Lower lobe of right lung (tissue), 2 donors: ENCODE measurements at regions not wholly inside any gene's neighbourhood (a gene's known extent, or its start where the extent isn't known, plus 50 kb on each side); places are given as distances from the start of the nearest gene placed in this dataset.

Experiments
- ATAC-seq, 2 donors: fragments of 200-7000 bp; cut with Tn5 transposase; one replicate each; pipeline ENCODE4 v1.9.1; 2020 to 2022; ENCODE audit warnings: mild to moderate bottlenecking in 2 of 2, moderate library complexity in 2 of 2
- DNase-seq: peaks from one replicate; pipeline ENCODE4 v3.0.0-alpha.2; 2020
- H3K27ac ChIP-seq: fragments of 200-600 bp; one replicate; pipeline ENCODE4 v1.8.0; 2022
- H3K27me3 ChIP-seq: fragments of 200-600 bp; one replicate; pipeline ENCODE4 v1.8.0; 2022; ENCODE audit warnings: low read depth
- H3K36me3 ChIP-seq: fragments of 200-600 bp; one replicate; pipeline ENCODE4 v1.8.0; 2022; ENCODE audit warnings: mild to moderate bottlenecking
- H3K4me1 ChIP-seq: fragments of 200-600 bp; one replicate; pipeline ENCODE4 v1.8.0; 2022
- H3K4me3 ChIP-seq: fragments of 200-600 bp; one replicate; pipeline ENCODE4 v1.8.0; 2022; ENCODE audit warnings: mild to moderate bottlenecking
- H3K9me3 ChIP-seq: fragments of 200-600 bp; one replicate; pipeline ENCODE4 v1.8.0; 2022
- intact Hi-C: fragments of 100-400 bp; cut with DNase I; formaldehyde crosslinking; loops from one replicate; pipeline ENCODE4 v1.11.0; 2022
- TF ChIP-seq, protein P1 (sequence below): fragments of 200-600 bp; IDR thresholded peaks from one replicate; pipeline ENCODE4 v1.8.0; 2022; ENCODE audit warnings: antibody characterized with exemption, mild to moderate bottlenecking
- donor health status: DM: no; HTN: yes; CAD: no; lungs with severe emphysema.

DNA sequence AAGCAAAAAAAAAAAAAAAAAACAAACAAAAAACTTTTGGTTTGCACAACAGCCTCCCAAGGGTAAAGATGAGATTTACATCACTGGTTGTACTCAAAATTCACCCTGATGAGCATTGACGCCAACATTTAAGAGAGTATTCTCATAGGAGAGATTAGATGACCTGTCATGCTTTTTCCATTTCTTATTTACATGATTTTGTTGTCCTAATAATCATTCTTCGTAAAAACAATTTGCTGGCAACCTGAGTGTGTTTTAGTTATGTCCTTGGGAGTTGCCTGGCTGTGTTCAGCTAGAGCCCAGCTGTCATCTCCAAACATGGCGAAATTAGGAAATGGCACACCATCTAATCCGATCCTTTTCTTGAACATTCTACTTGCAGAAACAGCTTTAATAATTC is 186.4 kb upstream of the MRPS30 start:
- Histone ChIP-seq H3K36me3 (no peaks in the 10 kb centered on the region), H3K4me3 (no peak overlapping the region), H3K9me3 (no peaks in the 10 kb centered on the region), H3K27ac (no peak overlapping the region), H3K4me1 (no peaks in the 10 kb centered on the region), H3K27me3 (no peaks in the 10 kb centered on the region)
- no peak for DNase-seq
- no peak for ATAC-seq
- intact Hi-C loops: no loop called here
- TF ChIP-seq, protein P1, sequence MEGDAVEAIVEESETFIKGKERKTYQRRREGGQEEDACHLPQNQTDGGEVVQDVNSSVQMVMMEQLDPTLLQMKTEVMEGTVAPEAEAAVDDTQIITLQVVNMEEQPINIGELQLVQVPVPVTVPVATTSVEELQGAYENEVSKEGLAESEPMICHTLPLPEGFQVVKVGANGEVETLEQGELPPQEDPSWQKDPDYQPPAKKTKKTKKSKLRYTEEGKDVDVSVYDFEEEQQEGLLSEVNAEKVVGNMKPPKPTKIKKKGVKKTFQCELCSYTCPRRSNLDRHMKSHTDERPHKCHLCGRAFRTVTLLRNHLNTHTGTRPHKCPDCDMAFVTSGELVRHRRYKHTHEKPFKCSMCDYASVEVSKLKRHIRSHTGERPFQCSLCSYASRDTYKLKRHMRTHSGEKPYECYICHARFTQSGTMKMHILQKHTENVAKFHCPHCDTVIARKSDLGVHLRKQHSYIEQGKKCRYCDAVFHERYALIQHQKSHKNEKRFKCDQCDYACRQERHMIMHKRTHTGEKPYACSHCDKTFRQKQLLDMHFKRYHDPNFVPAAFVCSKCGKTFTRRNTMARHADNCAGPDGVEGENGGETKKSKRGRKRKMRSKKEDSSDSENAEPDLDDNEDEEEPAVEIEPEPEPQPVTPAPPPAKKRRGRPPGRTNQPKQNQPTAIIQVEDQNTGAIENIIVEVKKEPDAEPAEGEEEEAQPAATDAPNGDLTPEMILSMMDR: no peak

DNA sequence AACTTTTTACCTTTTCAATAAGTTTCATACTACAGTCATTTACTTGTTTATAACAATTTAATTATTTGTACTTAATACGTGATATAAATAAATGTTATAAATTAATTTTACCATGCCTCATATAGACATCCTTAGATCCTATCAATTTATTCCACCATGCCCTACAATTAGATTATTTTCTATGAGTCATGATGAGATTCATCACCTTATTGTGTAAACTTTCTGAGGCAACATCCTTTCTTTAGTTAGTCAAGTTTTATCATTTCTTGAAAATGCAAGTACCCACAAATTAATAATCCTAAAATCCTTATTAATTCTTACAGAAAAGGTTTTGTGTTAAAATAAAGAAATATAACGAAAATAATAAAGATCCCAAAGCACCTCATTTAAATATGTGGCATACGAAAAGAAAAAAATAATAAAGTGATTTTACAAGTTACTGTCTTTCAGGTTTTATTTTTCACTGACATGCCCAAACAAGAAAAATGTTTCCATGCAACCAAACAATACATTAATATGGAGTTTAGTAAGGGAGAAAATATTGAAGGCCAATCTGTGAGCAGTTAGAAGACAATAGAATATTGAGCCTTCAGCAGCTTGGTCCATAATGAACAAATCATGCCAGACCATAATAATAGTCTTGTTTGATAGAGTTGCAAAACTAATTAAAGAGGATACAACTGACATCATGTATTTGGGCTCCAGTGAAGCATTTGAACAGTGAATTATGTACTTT is 188.7 kb upstream of the MRPS30 start:
- TF ChIP-seq, protein P1: no peak

DNA sequence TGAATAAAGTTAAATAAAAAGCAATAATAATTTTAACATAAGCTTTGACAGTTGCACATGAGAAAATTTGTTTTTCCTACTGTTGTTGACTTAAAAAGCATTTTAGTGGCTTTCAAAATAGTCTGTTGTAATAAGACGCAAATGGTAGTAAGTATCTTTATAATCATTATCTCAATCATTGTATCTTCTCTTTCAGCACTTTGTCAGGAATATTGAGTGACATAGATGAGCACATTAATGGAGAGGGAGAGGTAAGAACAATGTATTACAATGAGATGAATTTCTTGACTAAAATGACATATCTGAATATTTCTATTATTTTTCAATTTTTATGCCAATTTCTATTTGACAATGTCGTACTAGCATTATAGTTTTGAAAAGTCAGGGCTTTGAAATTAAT is 193.9 kb upstream of the MRPS30 start:
- DNase-seq (no peak), ATAC-seq (no peak)
- Histone ChIP-seq H3K4me1 (no peaks in the 10 kb centered on the region), H3K27me3 (no peaks in the 10 kb centered on the region), H3K4me3 (no peak overlapping the region), H3K9me3 (no peaks in the 10 kb centered on the region), H3K27ac (no peak overlapping the region), H3K36me3 (no peaks in the 10 kb centered on the region)
- TF ChIP-seq, protein P1: no peak
- intact Hi-C loops: no loop called here

More for the DNA sequence above, 188.7 kb upstream of the MRPS30 start:
- DNase-seq (no peak), ATAC-seq (no peak)
- Histone ChIP-seq H3K27me3 (no peaks in the 10 kb centered on the region), H3K36me3 (no peaks in the 10 kb centered on the region), H3K9me3 (no peaks in the 10 kb centered on the region), H3K27ac (no peak overlapping the region), H3K4me3 (no peak overlapping the region), H3K4me1 (no peaks in the 10 kb centered on the region)
- intact Hi-C loops: no loop called here

DNA sequence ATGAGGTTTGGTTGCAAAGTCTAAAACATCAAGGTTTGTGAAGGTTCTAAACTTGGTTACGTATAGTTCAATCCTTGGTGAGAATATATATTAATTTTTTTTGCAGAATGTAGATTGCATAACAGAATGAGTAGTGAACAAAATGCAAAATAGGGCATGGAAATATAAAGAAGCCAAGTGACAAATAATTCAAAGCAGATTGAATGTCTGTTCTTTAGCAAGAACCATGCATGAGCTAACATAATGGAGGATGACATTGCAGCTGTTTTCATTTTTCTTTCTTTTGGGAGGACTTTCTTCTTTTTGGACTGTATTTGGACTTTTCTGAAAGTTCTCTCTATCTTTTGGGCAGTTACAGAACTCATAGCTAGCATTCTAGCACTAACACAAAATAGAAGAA is 194.8 kb upstream of the MRPS30 start:
- H3K27ac ChIP-seq: no peak overlapping the region
- no peaks in the 10 kb centered on the region for H3K27me3 ChIP-seq
- H3K4me3 ChIP-seq: no peak overlapping the region
- intact Hi-C loops: no loop called here
- H3K4me1 ChIP-seq: no peaks in the 10 kb centered on the region
- DNase-seq (no peak), ATAC-seq (no peak)
- TF ChIP-seq, protein P1: no peak
- H3K36me3 ChIP-seq: no peaks in the 10 kb centered on the region
- H3K9me3 ChIP-seq: no peaks in the 10 kb centered on the region

DNA sequence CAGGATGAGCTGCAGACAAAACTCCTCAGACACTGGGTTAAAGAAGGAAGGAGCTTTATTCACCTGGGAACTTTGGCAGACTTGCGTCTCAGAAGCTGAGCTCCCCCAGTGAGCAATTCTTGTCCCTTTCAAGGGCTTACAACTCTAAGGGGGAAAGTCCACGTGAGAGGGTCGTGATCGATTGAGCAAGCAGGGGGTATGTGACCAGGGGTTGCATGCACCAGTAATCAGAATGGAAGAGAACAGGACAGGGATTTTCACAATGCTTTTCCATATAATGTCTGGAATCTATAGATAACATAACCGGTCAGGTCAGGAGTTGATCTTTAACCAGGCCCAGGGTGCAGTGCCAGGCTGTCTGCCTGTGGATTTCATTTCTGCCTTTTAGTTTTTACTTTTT is 202.8 kb upstream of the MRPS30 start:
- intact Hi-C loops: no loop called here
- ATAC-seq (no peak), DNase-seq (no peak)
- TF ChIP-seq, protein P1: no peak
- Histone ChIP-seq H3K36me3 (no peaks in the 10 kb centered on the region), H3K4me1 (no peaks in the 10 kb centered on the region), H3K27me3 (no peaks in the 10 kb centered on the region), H3K9me3 (no peaks in the 10 kb centered on the region), H3K4me3 (no peak overlapping the region), H3K27ac (no peak overlapping the region)
